Stimulated activated CD4-positive, alpha-beta T cell treated with anti-CD3 and anti-CD28 coated beads, TNF-alpha, amount 100 ng/mL, for 1 hour (primary cell): ENCODE measurements at regions not wholly inside any gene's neighbourhood (a gene's known extent, or its start where the extent isn't known, plus 50 kb on each side); places are given as distances from the start of the nearest gene placed in this dataset.

Source experiments
- DNase-seq, 3 donors: peaks; one replicate each; pipeline ENCODE4 v3.0.0-alpha.2; 2020; ENCODE audit warnings: low read depth in 3 of 3, low spot score in 1 of 3

DNA sequence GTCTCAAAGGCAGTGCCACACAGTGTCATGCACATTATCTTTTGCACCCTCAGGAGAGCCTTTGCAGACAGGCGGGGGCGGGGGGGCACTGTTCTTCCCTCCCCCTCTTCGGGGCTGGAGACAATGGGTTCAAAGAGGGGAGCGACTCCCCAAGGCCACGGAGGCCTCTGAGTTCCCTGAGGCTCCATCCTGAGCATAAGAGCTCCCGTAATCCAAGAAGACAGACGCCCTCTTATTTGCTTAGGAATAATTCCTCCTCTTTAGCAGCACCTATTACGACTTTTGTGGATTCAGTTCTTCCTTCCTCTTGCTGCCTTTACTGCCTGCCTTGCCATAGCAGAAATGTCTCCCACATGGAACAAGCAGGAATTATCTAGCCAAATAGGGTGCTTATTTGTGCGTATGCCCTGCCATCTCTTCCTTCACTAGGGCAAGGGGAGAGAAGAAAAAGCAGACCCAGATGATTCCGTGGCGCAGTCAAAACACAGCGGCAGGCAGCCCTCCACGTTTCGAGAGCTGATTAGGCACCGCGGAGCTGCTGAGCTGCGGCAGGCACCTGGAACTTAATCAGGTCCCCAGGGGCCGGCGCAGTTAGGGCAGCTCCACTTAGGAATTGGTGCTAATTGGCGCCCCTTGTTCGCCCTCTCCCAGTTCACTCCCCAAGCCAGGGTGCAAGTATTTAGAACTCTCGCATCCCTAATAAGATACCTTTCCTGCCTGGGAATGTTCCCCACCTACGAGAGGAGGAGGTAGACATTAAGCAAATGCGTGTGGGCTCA, 233.4 kb upstream of the MYT1L start:
- no peak for DNase-seq

- no peak for DNase-seq
These were observed 232.3 kb upstream of the MYT1L start for GRCh38 chr2:2563309-2563860.

DNA sequence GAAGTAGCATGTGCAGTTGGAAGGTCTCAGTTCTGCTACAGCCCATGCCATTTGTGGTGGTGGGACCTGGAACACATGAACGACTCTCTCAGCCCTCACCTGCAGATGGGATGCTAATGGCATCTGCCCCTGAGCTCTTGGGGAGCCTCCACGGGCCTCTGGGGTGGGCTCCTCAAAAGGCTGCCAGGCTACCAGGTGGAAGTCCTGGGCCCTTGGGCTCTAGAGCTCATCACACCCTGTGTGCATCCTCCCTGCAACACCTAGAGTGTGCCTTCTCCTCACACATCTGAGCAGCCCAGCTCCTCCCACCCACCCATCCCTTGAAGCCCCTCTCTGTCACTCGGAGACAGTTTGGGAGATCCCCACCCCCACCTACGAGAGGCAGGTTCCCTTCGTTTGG, 231.8 kb upstream of the MYT1L start:
- DNase-seq = no peak

DNA sequence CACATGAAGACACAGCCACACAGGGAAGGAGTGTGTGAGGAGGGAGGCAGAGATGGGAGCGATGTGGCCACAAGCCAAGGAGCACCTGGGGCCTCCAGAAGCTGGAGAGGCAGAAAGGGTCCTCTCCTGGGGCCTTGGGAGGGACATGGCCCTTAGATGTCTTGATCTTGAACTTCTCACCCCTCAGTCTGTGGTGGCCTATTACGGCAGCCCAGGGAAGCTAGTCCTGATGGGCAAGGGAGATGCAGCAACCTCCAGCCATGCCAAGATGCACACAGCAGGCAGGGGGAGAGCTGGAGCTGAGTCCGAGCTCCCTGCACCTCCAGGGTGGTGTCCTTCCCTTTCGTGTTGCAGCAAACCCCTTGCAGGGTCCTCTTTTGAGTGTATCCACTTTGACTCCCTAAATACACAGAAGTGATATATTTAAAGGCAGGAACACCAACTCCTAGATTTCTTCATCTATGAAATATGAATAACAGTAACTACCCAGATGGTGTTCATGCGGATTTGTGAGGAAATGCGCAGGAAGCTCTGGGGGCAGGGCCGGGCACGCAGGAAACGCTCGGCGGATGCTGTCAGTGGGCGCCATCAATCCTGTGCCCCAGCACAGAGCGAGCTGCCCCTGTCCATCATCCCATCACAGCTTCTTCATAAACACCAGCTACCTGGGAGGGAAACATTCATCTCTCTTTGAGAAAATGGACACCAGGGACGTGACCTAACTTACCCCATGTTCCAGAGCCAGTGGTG, 230.4 kb upstream of the MYT1L start:
- no peak for DNase-seq

- no peak for DNase-seq
These were observed 229.4 kb upstream of the MYT1L start for GRCh38 chr2:2560374-2561015.

GRCh38 chr2:2558476-2558875, 227.4 kb upstream of the MYT1L start:
- no peak for DNase-seq

GRCh38 chr2:2557475-2557874, 226.4 kb upstream of the MYT1L start:
- DNase-seq = no peak

DNA sequence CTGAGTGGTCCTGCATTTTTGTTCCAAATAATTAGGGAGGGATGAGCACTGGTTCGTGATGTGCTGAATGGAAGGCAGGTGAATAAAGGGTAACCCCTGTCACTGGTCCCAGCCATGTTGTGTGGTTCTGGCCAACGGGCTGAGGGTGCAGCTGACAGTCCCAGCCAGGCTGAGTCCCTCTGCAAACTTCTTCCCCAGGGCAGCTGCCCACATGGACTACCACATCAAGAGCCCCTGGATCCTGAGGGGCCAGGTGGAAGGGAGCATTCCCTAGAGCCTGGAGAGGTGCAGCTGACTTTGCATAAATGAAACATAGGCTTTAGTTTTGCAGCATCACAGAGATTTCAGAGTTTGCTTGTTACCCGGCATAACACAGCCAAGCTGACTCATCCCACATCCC, 219.8 kb upstream of the MYT1L start:
- DNase-seq = no peak

GRCh38 chr2:2547911-2548310, 216.8 kb upstream of the MYT1L start:
- DNase-seq = no peak

- DNase-seq = no peak
These were observed 216.4 kb upstream of the MYT1L start for GRCh38 chr2:2547451-2547850.

GRCh38 chr2:2546046-2546445, 215.0 kb upstream of the MYT1L start:
- no peak for DNase-seq

- no peak for DNase-seq
These were observed 212.0 kb upstream of the MYT1L start for GRCh38 chr2:2542966-2543611.

- DNase-seq = no peak
These were observed 211.2 kb upstream of the MYT1L start for GRCh38 chr2:2542316-2542715.

DNA sequence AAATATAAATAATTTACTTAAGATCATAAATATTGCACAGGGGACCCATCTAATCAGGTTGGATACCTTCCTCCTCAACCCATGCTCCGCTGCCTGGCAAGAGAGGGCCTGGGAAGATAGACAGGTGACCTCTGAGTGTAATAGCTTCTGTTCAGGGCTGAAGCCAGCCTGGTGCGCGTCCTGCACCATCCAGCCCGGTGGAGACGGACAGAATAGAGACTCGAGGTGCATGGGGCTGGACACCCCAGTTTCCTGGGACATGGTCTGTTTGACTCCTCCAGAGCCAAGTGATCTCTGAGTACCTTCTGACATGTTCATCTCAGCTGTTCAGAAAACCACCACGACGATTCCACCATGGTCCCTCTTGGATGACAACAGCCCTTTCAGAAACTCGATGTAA, 209.3 kb upstream of the MYT1L start:
- DNase-seq = no peak

- no peak for DNase-seq
These were observed 205.5 kb upstream of the MYT1L start for GRCh38 chr2:2536416-2537056.

DNA sequence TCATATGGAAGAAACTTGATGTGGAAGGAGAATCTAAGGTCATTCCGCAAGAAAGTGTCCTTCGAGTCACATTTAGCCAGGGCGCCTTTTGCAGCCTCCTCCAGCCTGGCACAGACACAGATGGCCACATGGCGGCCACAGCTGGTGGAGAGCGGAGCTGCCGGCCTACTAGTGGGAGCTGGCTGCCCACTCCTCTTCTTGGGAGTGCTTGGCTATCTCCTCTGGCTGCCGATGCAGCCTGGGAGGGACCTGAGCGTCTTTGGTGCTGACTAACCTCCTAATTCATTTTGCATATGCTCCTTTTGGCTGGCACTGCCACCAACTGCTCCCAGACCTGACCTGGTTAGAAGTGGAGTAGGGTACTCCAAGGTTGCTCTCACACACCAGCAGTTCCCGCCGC, 199.3 kb upstream of the MYT1L start:
- no peak for DNase-seq

DNA sequence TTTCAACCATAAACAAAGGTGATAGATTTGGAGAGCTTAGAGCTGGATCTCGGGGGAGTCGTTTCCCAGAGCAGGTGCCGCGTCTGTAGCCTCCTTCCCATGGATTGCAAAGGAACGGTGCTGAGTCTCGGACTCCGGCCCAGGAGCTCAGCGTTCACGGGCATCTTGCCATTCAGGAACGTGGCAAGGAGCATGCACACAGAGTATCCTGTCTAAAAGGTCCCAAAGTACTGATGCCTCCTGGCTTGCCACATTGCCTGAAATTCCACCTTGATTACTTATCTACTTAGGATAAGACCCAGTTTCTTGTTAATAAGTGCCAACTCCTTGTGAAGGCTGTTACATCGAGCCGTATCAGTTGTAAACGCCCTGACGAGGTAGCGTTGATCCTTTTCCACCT, 197.8 kb upstream of the MYT1L start:
- DNase-seq = no peak

GRCh38 chr2:2527148-2527547, 196.1 kb upstream of the MYT1L start:
- no peak for DNase-seq

- DNase-seq = no peak
These were observed 193.4 kb upstream of the MYT1L start for GRCh38 chr2:2524348-2524941.
